C1 segment of cervical spinal cord (tissue), 14 donors: ENCODE measurements at regions not wholly inside any gene's neighbourhood (a gene's known extent, or its start where the extent isn't known, plus 50 kb on each side); places are given as distances from the start of the nearest gene placed in this dataset.
"Not testable (repeated sequence)": the region's sequence is repeated elsewhere in the genome, so short reads cannot be mapped to it uniquely, and the experiment has no call there.

Experiments used
- DNase-seq, 14 donors: peaks; one replicate each; lab custom pipeline; 2025; lab: John Stamatoyannopoulos, UW

DNA sequence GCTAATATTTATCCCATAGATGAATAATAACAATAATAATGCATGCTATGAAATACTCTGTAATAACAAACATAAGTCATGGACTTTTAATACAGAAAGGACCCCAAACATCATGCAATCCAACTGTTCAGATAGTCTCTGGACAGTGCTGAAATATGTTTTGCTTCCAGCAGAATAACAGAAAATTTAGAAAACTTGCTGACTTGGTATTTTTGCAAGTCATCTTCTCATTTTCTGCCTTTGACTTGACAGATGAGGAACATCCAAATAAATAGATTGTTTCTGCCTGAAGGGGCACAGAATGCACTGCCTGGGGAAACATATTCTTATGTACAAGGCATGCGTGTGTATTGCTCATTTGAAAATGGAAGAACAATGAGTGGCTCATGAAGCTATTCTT lies 442.4 kb upstream of the GRM7 start:
- no peak for DNase-seq

DNA sequence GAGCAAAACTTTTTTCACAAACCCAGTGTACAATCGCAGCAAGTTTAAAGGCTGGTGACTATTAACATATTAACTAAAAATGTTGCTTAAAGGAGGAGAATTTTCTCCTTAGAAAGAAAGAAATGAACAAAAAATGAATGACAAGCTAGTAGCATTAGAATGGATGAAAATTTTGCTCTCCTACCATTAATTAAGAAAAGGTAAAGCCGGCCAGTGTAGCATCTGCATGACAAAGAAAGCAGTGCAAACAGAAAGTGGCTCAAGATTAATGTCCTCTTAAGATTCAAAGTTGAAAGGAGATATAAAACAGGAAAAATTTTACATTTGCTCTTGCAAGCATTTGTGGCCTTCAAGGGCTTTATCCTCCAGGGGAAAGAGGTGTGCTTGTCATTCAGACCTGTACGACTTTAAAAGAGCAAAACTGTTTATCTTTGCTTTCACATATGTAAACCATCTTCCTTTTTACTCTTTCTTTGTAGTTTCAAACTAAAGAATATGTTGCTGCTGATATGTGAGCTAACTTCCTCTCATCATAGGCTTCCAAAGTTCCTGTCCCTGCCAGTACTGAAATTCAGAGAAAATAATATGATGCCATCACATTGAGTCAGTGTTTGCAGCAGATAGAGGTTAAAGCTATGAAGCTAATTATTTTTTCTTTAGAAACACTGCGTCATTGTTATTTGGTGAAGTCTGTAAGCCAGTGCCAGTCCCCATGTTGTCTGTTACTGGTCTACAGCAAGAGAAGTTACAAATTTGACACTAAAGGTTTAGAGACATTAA lies 439.1 kb upstream of the GRM7 start:
- no peak for DNase-seq

DNA sequence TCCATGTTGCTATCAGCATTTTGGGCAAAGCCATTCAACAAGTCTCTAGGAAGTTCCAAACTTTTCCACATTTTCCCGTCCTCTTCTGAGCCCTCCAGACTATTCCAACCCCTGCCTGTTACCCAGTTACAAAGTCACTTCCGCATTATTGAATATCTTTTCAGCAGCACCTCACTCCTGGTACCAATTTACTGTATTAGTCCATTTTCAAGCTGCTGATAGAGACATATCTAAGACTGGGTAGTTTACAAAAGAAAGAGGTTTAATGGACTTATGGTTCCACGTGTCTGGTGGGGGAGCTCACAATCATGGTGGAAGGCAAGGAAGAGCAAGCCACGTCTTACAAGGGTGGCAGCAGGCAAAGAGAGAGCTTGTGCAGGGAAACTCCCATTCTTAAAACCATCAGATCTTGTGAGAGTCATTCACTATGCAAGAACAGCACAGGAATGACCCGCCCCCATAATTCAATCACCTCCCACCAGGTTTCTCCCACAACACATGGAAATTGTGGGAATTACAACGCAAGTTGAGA lies 435.6 kb upstream of the GRM7 start:
- no peak for DNase-seq

DNA sequence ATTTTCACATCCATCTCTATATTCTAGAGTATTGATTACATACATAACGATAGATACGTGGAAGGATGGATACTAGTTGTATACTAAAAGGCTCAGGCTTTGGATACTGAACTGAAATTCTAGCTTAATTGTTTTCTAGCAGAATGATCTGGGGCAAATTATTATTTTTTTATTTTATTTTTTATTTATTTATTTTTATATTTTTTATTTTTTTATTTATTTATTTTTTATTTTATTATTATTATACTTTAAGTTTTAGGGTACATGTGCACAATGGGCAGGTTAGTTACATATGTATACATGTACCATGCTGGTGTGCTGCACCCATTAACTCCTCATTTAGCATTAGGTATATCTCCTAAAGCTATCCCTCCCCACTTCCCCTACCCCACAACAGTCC lies 432.6 kb upstream of the GRM7 start:
- not testable (repeated sequence) for DNase-seq

DNA sequence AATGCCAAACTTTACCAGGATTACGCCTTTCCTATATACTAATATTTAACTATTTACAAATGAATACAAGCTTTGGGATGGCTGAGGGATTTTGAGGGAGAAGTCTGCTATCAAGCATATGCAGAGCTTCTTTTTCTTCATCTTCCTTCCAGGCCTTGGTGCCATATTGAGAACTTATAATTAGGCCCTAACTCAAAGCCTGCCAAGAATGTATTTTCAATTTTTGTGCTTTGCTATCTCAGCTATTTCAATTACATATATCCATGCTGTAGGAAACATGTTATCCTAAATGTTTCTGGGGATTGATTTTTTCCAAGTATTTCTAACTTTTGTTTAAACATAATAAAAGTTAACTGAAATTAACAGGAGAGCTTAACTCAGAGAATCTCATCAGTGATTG lies 425.0 kb upstream of the GRM7 start:
- no peak for DNase-seq

DNA sequence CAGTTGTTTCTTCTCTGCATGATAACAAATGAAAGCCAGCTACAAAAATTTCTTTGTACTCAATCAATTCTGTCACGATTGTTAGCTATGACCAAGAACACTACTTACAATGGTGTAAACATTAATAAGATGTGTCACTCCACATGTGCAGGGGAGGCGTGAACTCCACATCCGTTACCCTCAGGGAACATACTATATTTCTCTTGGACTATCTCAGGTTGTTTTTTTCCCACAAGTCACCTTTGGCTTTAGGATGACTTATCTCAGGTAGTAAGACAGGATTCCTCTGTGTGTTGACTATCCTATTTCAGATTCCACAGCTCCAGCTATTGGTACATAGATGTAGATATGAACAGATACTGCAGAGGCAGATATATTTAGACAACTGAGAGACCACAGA lies 423.3 kb upstream of the GRM7 start:
- DNase-seq = no peak

DNA sequence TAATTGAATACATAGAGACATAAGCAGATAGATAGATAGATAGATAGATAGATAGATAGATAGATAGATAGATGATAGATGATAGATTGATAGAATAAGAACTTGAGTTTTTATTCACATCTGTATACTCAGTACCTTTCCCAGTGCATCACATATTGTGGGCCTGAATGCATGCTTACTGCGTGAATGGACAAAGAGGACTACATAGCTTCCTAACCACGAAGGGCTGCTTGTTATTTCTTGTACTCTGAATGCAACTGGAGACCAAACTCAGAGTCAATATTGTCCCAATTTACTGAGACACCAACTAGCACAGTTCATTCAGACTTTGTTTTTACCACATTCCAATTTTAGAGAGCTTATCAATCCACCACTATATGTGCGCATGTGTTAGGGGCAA lies 422.9 kb upstream of the GRM7 start:
- DNase-seq = no peak

DNA sequence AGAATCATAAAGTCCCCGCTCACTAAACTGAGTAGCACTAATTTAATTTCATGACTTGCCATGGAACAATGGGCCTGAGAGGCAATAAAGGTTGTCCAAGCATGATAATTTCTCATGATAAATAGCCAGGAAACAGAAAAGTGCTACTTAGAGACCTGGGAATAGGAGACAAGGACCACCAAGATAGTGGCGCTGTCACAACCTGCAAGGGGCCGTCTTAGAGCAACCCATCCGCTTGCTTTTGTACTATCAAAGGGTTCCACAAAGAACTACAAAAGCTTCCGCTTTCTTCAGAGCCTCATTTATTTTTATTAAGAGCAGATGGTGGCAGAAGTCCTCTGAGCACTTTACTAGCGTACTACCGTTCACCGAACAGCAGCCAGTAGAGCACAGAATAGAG lies 421.7 kb upstream of the GRM7 start:
- no peak for DNase-seq

DNA sequence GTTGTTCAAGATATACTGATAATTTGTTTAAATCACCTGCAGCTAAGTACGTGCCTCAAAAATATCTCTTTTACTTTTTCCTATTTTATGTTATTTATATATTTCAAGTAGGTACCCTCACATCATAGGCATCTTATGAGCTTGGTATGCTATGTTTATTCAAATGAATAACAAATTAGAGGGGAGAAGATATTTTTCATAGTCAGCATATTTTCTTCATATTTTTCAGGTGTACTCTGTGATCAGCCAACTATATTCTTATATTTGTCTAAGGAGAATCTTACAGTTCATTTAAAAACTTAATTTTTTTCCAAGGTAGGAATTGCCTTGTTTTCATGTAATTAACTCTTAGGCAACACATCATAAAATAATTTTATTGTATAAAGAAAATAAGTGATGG lies 421.1 kb upstream of the GRM7 start:
- no peak for DNase-seq

DNA sequence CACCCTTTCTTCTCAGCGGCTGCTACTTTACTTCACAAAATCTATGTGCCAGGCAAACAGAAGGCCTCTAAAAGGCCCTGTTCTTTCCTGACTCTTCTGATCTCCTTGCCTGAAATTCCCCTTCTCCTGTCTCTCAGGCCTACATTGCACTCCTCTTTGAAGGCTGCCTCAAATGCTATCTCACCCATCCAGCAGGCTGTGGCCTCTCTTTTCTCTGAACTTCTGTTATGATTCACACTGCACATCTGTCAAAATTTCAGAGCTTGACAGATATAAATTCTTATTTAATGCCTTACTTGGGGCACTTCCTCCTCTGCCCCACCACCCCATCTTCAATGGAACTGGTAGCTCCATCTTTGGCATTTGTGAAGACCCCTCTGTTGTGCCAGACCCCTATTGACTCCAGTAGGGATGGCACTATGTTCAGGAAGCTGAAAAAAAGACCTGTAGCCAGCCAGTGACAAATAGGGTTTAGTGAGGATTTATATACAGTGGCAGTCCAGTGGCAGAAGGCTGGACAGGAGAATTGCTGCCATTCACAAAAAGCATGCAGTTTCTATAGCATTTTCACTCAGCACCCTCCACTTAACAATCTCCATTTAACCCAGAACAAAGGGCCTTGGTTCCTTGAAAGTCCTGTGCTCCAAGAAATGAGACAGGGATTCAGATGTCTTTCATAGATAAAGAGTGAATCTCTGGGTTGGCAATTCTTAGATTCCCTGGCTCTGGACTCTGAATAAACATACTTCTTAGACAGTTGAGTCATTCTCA lies 415.8 kb upstream of the GRM7 start:
- no peak for DNase-seq

DNA sequence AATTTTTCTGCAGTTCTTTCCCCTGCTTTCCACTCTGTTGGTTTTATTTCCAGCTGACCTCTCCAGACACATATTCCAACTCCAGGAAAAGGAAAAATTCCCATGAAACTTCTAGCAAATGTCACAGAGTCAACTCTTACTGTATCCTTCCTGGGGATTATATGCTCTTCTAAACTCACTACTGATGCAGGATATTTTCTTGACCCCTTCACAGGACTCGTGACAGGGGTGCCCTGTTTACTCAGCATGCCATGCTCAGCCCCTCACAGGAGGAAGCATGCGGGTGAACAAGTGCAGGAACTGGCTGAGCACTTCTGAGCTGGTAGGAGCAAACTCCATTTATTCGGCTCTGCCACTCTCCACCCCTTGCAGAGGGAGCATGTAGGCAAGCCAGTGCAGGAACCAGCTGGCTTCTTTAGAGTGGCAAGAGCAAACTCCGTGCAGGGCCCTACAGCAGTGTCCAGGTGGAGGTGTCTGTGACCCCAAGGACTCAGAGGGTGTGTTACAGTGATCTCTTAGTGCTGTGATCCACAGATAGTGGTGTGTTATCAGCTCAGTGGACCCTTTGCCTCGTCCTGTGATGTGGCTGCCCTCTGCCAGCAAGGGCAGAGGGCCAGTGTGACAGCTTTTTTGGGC lies 413.6 kb upstream of the GRM7 start:
- no peak for DNase-seq

DNA sequence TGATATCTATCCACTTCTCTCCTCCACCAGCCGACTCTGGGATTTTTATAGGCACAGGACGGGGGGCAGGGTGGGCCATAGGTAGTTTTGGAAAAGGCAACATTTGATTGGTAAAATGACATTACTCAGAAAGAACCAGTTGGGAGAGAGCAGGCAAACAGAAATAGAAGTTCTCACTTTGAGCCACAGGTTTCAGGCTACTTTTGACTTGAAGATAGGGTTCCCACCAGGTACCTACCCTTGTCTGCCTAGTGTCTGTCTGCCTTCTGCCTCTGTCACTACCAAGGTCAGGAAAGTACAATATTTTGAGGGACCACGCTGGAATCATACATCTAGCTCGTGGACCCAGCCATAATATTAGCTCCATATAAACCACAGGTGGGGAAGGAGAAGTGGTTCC lies 412.9 kb upstream of the GRM7 start:
- DNase-seq = no peak

DNA sequence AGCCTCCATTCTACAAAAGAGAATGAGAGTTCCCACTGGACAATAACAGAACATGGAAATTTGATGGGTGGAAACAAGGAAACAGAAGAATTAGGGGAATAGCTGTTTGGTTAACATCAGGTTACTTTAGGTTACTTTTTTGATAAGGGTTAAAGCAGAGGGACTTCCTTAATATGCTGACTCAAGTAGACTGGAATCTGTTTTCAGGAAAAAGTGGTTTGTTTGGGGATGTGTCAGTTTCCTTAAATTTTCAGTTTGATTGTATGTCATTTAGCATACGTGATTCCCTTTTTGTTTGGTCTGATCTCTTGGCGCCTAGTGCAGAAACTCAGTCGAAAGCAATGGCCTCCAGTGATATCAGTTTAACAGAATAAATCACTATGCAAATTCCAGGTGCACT lies 411.8 kb upstream of the GRM7 start:
- DNase-seq = no peak

DNA sequence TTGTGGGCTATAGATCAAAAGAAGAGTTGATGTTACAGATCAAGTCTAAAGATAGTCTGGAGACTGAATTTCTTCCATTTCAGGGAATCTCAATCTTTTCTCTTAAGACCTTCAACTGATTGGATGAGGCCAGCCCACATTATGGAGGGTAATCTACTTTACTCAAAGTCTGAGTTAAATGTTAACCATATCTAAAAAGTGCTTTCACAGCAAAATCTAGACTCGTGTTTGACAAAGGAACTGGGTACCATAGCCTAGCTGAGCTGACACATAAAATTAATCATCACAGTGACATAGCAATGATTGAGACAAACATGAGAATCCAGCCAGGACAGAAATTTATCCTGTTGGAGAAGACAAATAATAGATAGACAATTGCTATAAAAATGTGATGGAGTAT lies 407.9 kb upstream of the GRM7 start:
- DNase-seq = no peak

DNA sequence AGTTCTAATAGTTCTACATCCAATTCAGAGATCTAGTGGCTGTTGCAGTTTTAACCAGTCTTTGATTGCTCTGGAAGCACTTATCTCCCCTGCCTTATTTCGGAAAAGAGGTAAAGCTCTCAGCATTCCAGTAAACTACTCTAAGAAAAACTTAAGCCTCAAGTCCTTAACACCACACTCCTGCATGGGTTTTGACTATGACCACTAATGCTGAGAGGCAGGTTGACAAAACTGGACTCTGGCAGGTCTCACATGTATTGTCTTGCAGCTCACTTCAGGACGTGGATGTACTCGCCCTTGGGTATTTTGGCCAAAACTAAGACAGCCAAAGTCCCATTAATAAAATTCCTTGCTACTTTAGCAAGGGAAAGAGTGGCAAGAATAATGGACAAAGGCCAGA lies 405.9 kb upstream of the GRM7 start:
- DNase-seq = no peak

DNA sequence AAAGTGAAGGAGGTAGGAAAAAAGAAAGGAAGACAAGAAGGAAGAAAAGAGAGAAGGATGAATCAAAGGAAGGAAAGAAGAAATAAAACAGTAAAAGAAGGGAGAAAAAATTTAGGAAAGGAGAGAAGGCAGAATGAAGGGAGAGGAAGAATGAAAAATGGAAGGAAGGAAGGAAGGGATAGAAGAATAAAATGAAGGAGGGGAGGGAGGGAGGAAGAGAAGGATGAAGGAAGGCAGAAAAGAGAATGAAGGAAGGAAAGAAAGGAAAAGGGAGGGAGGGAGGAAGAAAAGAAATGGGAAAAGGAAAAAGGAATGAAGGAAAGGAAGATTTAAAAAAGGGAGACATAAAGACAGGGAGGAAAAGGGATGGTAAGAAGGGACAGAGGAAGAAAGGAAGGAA lies 393.7 kb upstream of the GRM7 start:
- no peak for DNase-seq

DNA sequence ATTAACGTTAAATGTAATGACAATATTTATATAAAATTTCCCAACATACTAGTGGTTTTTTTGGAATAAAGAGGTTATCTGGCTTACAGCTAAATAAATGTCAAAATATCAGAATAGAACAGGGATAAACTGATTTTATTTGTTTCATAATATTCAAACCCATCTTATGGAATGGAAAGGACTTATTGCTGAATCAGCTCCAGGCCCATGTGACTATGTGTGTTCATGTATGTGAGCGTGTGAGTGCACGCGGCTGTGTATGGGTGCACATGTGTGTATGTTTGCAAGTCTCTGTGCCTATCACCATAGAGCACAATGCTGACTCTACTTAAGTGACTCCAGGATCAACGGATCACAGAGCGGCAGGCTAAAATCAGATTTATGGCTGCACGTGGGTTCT lies 392.3 kb upstream of the GRM7 start:
- DNase-seq = no peak

DNA sequence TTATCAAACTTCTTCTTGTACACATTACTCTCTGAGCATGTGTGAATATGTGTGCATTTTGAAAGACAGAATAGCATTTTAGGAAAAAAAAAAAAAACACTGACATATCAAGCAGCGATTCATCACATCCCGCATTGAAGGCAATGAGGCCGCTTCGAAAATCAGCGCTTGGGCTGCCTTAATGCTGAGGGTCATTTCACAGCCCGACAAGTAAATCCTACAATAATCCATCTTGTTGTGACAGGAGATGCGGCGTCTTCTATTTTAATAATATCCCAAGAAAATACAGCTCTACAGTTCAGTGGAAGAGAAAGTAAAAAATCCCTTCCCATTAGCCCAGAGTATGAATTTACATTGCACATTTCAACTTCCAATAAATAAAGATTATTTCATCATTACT lies 389.2 kb upstream of the GRM7 start:
- DNase-seq = no peak

DNA sequence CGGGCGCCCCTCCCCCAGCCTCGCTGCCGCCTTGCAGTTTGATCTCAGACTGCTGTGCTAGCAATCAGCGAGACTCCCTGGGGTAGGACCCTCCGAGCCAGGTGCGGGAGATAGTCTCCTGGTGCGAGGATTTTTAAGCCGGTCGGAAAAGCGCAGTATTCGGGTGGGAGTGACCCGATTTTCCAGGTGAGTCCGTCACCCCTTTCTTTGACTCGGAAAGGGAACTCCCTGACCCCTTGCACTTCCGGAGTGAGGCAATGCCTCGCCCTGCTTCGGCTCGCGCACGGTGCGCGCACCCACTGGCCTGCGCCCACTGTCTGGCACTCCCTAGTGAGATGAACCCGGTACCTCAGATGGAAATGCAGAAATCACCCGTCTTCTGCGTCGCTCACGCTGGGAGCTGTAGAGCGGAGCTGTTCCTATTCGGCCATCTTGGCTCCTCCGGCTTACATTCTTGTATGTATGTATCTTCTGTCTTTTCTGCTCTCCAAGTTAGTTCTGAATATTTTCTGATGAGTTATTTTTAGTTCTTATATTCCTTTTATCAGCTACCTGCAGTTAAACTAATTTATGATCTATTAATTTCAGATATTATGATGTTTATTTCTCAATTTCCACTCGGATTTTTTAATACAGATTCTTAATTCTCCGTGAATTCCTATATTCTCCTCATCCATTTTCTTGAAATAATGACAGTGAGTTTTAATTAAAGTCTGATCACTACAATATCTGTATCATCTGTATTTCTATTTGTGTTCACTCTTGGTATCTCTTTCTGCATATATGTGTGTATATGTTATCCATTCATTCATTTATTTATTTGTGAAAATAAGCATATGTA lies 370.2 kb upstream of the GRM7 start:
- DNase-seq = not testable (repeated sequence)

DNA sequence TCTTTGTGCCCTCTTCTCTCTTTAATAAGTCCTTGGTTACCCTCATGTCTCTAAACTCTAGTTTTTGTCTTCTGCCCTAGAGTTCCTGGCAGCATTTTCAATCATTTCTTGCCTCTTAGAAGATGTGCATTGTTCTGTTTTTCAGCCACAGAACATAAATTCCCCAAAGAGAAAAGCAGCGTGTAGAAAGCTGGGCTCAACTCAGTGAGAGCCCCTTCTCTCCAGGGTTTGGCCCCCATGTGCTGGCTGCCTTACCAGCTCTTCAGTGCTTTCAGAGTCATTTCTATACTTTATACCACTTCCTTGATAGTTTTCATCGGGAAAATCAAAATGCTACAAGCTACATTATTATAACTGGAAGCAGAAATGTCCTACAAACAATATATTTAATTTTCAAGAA lies 369.1 kb upstream of the GRM7 start:
- no peak for DNase-seq

DNA sequence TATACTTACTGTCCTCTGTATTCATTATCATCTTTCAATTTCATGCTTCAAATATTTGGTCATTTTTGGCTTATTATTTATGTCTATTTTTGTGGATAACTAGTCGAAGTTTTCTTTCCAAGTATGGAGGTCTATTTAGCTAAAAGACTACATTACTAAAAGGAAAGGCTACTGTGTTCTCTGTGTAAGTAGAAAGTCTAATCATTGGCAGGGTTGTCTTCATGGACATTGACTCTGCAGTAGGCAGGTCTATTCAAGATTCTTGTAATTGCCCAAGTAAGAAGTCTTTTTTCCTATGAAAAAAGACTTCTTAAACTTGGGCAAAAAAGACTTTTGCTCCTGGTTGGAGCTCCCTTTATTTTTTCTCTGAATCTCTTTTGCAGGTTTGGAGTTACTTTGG lies 368.6 kb upstream of the GRM7 start:
- DNase-seq = no peak

DNA sequence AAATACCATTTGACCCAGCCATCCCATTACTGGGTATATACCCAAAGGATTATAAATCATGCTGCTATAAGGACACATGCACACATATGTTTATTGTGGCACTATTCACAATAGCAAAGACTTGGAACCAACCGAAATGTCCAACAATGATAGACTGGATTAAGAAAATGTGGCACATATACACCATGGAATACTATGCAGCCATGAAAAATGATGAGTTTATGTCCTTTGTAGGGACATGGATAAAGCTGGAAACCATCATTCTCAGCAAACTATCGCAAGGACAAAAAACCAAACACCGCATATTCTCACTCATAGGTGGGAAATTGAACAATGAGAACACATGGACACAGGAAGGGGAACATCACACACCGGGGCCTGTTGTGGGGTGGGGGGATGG lies 362.0 kb upstream of the GRM7 start:
- DNase-seq = not testable (repeated sequence)
